Pancreas (tissue), 10 donors: ENCODE measurements at regions not wholly inside any gene's neighbourhood (a gene's known extent, or its start where the extent isn't known, plus 50 kb on each side); places are given as distances from the start of the nearest gene placed in this dataset.

Source experiments
- ATAC-seq, 4 donors: fragments of 200-7000 bp; cut with Tn5 transposase; one replicate each; pipeline versions ENCODE4 v1.8.0 to v1.9.1; 2020; ENCODE audit warnings: mild to moderate bottlenecking in 4 of 4, moderate library complexity in 4 of 4
- DNase-seq, 6 donors: peaks; one replicate each; pipeline ENCODE4 v3.0.0-alpha.2; 2020
- FAIRE-seq: peaks from 2 replicates; lab custom pipeline; 2012; peaks lifted over from hg19 to GRCh38; lab: Jason Lieb, UNC
- H3K27ac ChIP-seq, 4 donors: fragments of 200-600 bp; sonication (generic); 1 replicate in 3 of 4; 2 replicates in 1 of 4; pipeline versions ENCODE4 v1.5.0 to v1.8.0; 2020
- H3K27me3 ChIP-seq, 4 donors: fragments of 200-600 bp; one replicate each; pipeline ENCODE4 v1.8.0; 2021
- H3K36me3 ChIP-seq, 3 donors: fragments of 200-600 bp; sonication (generic) in 1 of 3; one replicate each; pipeline versions ENCODE4 v1.5.0 to v1.8.0; 2020 to 2021
- H3K4me1 ChIP-seq, 3 donors: fragments of 200-600 bp; one replicate each; pipeline ENCODE4 v1.8.0; 2021
- H3K4me3 ChIP-seq, 4 donors: fragments of 200-600 bp; sonication (generic) in 2 of 4; one replicate each; pipeline versions ENCODE4 v1.5.0 to v1.8.0; 2020 to 2021
- H3K9me3 ChIP-seq, 4 donors: fragments of 200-600 bp; one replicate each; pipeline ENCODE4 v1.8.0; 2021
- CTCF ChIP-seq, 4 donors: fragments of 200-600 bp; sonication (generic) in 3 of 4; IDR thresholded peaks; one replicate each; pipeline versions ENCODE4 v1.5.0 to v1.8.0; 2021; ENCODE audit warnings: antibody characterized with exemption in 4 of 4
- WGBS, 2 donors: extraction: QIAGEN DNeasy Blood & Tissue Kit; methylation state at CpG; one replicate each; pipeline ENCODE4 v1.1.7; 2013; 5-methylcytosine and 5-hydroxymethylcytosine counted together
- intact Hi-C, 3 donors: fragments of 100-400 bp; cut with DNase I; formaldehyde crosslinking; loops; one replicate each; pipeline versions ENCODE4 v1.11.1 to v1.14.2; 2022
- donor health status: healthy with polysubstance abuse.
- donor health status: DM: no; HTN: no; CAD: no; lungs with moderate emphysema.
- donor health status: DM: no; HTN: no; CAD: no.
- donor health status: control.
- donor health status: control.
- donor health status: Bipolar disorder and iron deficiency.
- donor health status: DM: yes; HTN: yes; CAD: no.
- donor health status: DM: no; HTN: no; CAD: no.
- donor health status: DM: no; HTN: no; CAD: no.
- donor health status: DM: yes; HTN: yes; CAD: no.

DNA sequence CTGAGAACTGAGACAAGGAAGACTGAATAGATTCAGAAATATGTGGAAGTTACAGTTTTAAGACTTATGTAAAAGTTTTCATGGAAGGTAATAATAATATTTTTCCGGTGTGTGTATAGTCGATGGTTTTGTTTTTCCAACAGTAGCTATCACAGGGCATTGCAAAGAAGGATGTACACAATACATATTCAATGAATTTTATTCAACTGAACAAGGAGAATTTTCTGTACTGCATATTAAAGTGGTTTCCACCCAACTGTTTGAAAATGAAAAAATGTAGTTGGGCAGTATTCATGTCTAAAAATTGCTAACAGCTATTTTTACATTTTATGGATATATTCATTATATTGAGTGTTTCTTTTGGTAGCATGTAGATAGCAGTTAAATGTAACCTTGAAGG lies 350.3 kb upstream of the ATP10A start:
- WGBS, 2 donors: 73 to 78% methylated on average over 2 of the region's 2 CpGs
- Histone ChIP-seq H3K9me3 (no peaks in the 10 kb centered on the region), H3K27me3 (no peaks in the 10 kb centered on the region), H3K36me3 (no peaks in the 10 kb centered on the region), H3K4me3 (no peak overlapping the region), H3K4me1 (no peaks in the 10 kb centered on the region), H3K27ac (no peak overlapping the region)
- no peak for DNase-seq
- ATAC-seq: no peak
- intact Hi-C loops: no loop called here
- no peak for TF ChIP-seq CTCF (IDR thresholded peaks at IDR 0.05)
- no peak for FAIRE-seq

DNA sequence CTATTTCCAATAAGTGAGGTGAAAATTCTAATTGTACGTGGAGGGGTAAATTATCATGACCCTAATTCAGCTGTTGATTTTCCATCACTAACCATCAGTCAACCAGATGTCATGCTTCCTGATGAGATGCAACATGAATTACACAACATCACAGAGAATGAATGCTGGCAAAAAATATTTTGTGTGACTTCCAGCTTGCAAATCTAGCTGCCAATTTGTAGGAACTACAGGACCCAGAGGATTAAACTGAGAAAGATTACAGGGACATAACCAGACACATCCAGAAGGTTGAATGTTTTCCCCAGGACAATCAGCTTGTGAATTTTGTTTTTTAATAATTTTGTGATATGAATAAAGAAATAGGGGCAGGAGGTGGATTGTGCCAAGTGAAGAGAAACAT lies 349.0 kb upstream of the ATP10A start:
- no peak overlapping the region for H3K27ac ChIP-seq
- H3K4me1 ChIP-seq: no peaks in the 10 kb centered on the region
- no peaks in the 10 kb centered on the region for H3K36me3 ChIP-seq
- TF ChIP-seq CTCF (IDR thresholded peaks at IDR 0.05): no peak
- intact Hi-C loops: no loop called here
- no peak overlapping the region for H3K4me3 ChIP-seq
- no peak for FAIRE-seq
- no peaks in the 10 kb centered on the region for H3K27me3 ChIP-seq
- DNase-seq: no peak
- 52 to 60% methylated on average over 1 of the region's 1 CpG for WGBS, 2 donors
- no peaks in the 10 kb centered on the region for H3K9me3 ChIP-seq
- no peak for ATAC-seq

GRCh38 chr15:26210980-26211379 lies 347.9 kb upstream of the ATP10A start:
- H3K27me3 ChIP-seq: no peaks in the 10 kb centered on the region
- no peaks in the 10 kb centered on the region for H3K4me1 ChIP-seq
- no peak overlapping the region for H3K27ac ChIP-seq
- intact Hi-C loops: no loop called here
- ATAC-seq: no peak
- 30 to 40% methylated on average over 3 of the region's 3 CpGs for WGBS, 2 donors
- no peak overlapping the region for H3K4me3 ChIP-seq
- H3K9me3 ChIP-seq: no peaks in the 10 kb centered on the region
- no peaks in the 10 kb centered on the region for H3K36me3 ChIP-seq
- TF ChIP-seq CTCF (IDR thresholded peaks at IDR 0.05): no peak
- DNase-seq: no peak
- no peak for FAIRE-seq

- no peak for DNase-seq
- no peak for FAIRE-seq
- Histone ChIP-seq H3K4me3 (no peak overlapping the region), H3K4me1 (no peaks in the 10 kb centered on the region), H3K36me3 (no peaks in the 10 kb centered on the region), H3K9me3 (no peaks in the 10 kb centered on the region), H3K27ac (no peak overlapping the region), H3K27me3 (no peaks in the 10 kb centered on the region)
- no peak for TF ChIP-seq CTCF (IDR thresholded peaks at IDR 0.05)
- ATAC-seq: no peak
- 48 to 50% methylated on average over 9 of the region's 9 CpGs for WGBS, 2 donors
- intact Hi-C loops: no loop called here
Observed at GRCh38 chr15:26201177-26201858, 338.2 kb upstream of the ATP10A start.

DNA sequence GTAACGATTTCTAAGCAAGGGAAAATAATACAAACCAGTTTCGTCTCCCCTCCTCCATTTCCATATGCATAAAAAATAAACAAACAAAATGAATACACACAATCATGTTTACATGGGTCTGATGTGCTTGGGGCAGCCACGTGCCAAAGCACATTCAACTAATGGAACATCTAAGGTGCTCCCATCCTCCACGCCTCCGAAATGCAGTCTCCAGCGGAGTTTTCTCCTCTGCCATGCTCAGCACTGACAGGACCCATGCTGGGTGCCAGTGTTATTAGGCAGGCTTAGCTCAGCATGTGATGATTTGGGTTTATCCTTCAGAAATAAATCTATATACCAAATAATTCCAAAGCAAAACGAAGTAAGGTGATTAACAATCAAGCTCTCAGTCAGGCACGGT lies 337.3 kb upstream of the ATP10A start:
- WGBS, 2 donors: 52 to 65% methylated on average over 8 of the region's 8 CpGs
- DNase-seq (no peak), ATAC-seq (no peak), FAIRE-seq (no peak)
- H3K27me3 ChIP-seq: no peaks in the 10 kb centered on the region
- intact Hi-C loops: no loop called here
- H3K4me1 ChIP-seq: no peaks in the 10 kb centered on the region
- no peaks in the 10 kb centered on the region for H3K9me3 ChIP-seq
- no peaks in the 10 kb centered on the region for H3K36me3 ChIP-seq
- TF ChIP-seq CTCF (IDR thresholded peaks at IDR 0.05): no peak
- H3K4me3 ChIP-seq: no peak overlapping the region
- H3K27ac ChIP-seq: no peak overlapping the region
